ENCODE measurements at regions not wholly inside any gene's neighbourhood (a gene's known extent, or its start where the extent isn't known, plus 50 kb on each side); places are given as distances from the start of the nearest gene placed in this dataset.
A peak's percentile ranks its signal among the peaks of the same experiment; 100 is the strongest.

DNA sequence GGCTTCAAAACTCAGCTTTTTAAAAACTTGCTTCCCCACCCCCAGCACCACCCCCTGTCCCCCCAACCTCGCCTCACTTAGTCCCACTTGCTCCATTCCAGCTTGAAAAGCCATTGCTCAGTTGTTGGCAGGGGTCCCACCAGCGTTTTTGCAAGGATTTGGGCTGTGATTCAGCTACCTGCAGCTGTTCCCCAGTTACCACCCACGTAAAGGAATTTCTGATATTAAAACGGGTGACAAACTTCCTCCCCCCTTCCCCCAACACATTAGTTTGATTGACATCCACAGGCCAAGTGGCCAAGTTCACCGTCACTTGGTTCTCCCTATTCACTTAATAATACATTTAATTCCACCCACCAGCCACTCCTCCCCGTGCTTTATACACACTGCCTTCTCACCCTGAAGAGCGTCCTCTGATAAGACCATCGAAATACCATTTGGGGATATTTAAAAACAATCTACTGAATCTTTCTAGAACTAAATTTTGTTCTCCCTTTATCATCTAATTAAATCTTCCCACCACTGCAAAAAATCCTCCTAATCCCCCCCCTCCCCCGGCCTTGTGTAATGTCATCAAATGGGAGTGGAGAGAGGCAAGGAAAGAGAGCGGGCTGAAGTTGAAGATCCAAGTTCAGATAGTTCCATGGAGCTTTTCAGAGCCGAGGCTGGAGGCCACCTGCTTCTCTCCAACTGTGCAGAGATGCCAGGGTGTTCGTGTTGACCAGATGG is 55.1 kb downstream of the SOX9 start:
- CTCF ChIA-PET = no interaction called here

DNA sequence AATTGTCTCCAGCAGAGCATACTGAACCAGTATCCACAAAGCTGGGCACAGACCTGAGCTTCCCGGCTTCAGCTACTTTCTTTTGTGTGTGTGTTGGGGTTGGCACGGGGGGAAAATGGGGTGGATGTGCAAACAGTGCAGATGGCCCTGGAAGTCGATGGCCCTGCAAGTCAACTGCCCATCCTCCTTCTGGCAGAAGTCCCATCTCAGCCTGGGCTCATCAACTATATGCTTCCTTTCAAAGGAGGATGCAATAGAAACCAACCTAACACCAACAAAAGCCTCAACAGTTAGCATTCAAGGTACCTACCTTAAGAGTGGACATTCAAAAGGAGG is 55.7 kb downstream of the SOX9 start:
- intact Hi-C loops (cut with micrococcal nuclease) = no loop called here
- H3K27me3 ChIP-seq (ENCODE audit: low read length) = no peaks in the 10 kb centered on the region
- H3K4me1 ChIP-seq (ENCODE audit: insufficient read depth, low read length) = peaks cover 19% of the 10 kb centered on the region
- H3K79me2 ChIP-seq (ENCODE audit: low read length) = no peaks in the 10 kb centered on the region
- no peak overlapping the region for H3K9ac ChIP-seq (ENCODE audit: low read length)
- peak overlapping the region; percentile 10; the same call in 1 of the 2 replicates for H3K4me2 ChIP-seq (ENCODE audit: low read length)
- ChIA-PET CTCF (interaction anchor here (0.6 kb wide), 1 partner anchor 223 kb away, joined by 4 read pairs; no protein-coding TSS in a partner anchor), POLR2A (ENCODE audit: unreplicated experiment) (no interaction called here)
- H3K27ac ChIP-seq (ENCODE audit: low read length) = no peak overlapping the region
- no peaks in the 10 kb centered on the region for H3K9me3 ChIP-seq (ENCODE audit: low read length)
- H3K36me3 ChIP-seq (ENCODE audit: low read depth, low read length) = no peaks in the 10 kb centered on the region
- TF ChIP-seq EZH2phosphoT487 (IDR thresholded peaks at IDR 0.05; ENCODE audit: borderline replicate concordance, low read length) = no peak
- no peak for TF ChIP-seq EZH2 (IDR thresholded peaks at IDR 0.05; ENCODE audit: low read length, unreplicated experiment)
- TF ChIP-seq, protein P1, sequence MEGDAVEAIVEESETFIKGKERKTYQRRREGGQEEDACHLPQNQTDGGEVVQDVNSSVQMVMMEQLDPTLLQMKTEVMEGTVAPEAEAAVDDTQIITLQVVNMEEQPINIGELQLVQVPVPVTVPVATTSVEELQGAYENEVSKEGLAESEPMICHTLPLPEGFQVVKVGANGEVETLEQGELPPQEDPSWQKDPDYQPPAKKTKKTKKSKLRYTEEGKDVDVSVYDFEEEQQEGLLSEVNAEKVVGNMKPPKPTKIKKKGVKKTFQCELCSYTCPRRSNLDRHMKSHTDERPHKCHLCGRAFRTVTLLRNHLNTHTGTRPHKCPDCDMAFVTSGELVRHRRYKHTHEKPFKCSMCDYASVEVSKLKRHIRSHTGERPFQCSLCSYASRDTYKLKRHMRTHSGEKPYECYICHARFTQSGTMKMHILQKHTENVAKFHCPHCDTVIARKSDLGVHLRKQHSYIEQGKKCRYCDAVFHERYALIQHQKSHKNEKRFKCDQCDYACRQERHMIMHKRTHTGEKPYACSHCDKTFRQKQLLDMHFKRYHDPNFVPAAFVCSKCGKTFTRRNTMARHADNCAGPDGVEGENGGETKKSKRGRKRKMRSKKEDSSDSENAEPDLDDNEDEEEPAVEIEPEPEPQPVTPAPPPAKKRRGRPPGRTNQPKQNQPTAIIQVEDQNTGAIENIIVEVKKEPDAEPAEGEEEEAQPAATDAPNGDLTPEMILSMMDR (conservative IDR thresholded peaks at IDR 0.05; ENCODE audit: low read depth, low read length) = no peak
- H4K20me1 ChIP-seq (ENCODE audit: low read length) = no peaks in the 10 kb centered on the region
- H3K4me3 ChIP-seq (ENCODE audit: low read length) = no peak overlapping the region
- ATAC-seq (no peak), DNase-seq (no peak)
- no peaks in the 10 kb centered on the region for H3K9me2 ChIP-seq (replicated peaks; ENCODE audit: low read length)
- no TSS peak for BruUV-seq (replicated peaks)
- no peaks in the 10 kb centered on the region for H3F3A ChIP-seq (ENCODE audit: low read length, unreplicated experiment)
- H2AFZ ChIP-seq (ENCODE audit: low read length) = no peak overlapping the region

More for the DNA sequence above, 55.1 kb downstream of the SOX9 start:
- DNase-seq (peak; percentile 85), ATAC-seq (peak; percentile 46)
- Histone ChIP-seq H3K4me3 (ENCODE audit: low read length) (no peak overlapping the region), H3K36me3 (ENCODE audit: low read depth, low read length) (no peaks in the 10 kb centered on the region), H3K9me3 (ENCODE audit: low read length) (no peaks in the 10 kb centered on the region), H2AFZ (ENCODE audit: low read length) (no peak overlapping the region), H3K79me2 (ENCODE audit: low read length) (no peaks in the 10 kb centered on the region), H3K4me1 (ENCODE audit: insufficient read depth, low read length) (peaks cover 19% of the 10 kb centered on the region), H3K4me2 (ENCODE audit: low read length) (peak overlapping the region; percentile 10), H3F3A (ENCODE audit: low read length, unreplicated experiment) (no peaks in the 10 kb centered on the region), H3K9me2 (replicated peaks; ENCODE audit: low read length) (no peaks in the 10 kb centered on the region), H4K20me1 (ENCODE audit: low read length) (no peaks in the 10 kb centered on the region), H3K27ac (ENCODE audit: low read length) (no peak overlapping the region), H3K27me3 (ENCODE audit: low read length) (no peaks in the 10 kb centered on the region), H3K9ac (ENCODE audit: low read length) (no peak overlapping the region)
- TF ChIP-seq EZH2 (IDR thresholded peaks at IDR 0.05; ENCODE audit: low read length, unreplicated experiment) (no peak), EZH2phosphoT487 (IDR thresholded peaks at IDR 0.05; ENCODE audit: borderline replicate concordance, low read length) (no peak)
- TF ChIP-seq, protein P1 (conservative IDR thresholded peaks at IDR 0.05; ENCODE audit: low read depth, low read length) = no peak
- POLR2A ChIA-PET (ENCODE audit: unreplicated experiment) = no interaction called here
- intact Hi-C loops (cut with micrococcal nuclease) = no loop called here
- BruUV-seq (replicated peaks) = no TSS peak

DNA sequence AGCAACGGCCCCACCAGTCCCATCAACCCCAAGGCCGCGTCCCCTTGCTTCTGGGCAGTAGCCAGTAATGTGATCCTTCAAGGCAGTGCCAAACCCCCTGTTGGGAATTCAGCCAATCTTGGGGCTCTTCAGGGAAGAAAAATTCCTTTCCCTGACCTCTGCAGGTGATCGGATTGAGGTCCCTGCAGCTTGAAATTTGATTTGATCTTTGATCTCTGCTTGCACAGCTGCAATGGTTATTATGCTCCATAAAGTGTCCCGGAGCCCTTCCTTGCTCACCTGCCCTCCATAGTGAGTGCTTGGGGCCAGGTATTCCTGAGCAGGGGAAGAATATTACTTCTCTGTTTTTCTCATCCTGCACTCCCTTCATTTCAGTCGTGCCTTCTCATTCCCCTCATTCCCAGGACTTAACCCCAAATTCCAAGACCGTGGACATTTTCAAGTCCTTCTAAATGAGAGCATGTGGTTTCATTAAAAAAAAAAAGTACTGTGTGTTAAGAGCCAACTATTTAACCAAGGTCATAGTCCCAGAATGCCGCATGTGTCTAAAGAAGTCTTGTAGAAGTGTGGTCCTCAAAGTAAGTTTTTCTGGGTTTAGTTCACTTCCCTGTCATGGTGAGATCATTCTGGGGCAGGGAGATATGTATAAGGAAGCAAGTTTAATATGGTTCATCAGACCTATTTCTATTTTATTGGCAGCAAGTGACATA is 56.3 kb downstream of the SOX9 start:
- TF ChIP-seq, protein P1 (conservative IDR thresholded peaks at IDR 0.05; ENCODE audit: low read depth, low read length) = no peak
- TF ChIP-seq EZH2phosphoT487 (IDR thresholded peaks at IDR 0.05; ENCODE audit: borderline replicate concordance, low read length) (no peak), EZH2 (IDR thresholded peaks at IDR 0.05; ENCODE audit: low read length, unreplicated experiment) (no peak)
- intact Hi-C loops (cut with micrococcal nuclease) = no loop called here
- Histone ChIP-seq H3K27me3 (ENCODE audit: low read length) (no peaks in the 10 kb centered on the region), H3K4me1 (ENCODE audit: insufficient read depth, low read length) (peaks cover 19% of the 10 kb centered on the region), H3K79me2 (ENCODE audit: low read length) (no peaks in the 10 kb centered on the region), H3K36me3 (ENCODE audit: low read depth, low read length) (no peaks in the 10 kb centered on the region), H4K20me1 (ENCODE audit: low read length) (no peaks in the 10 kb centered on the region), H3K27ac (ENCODE audit: low read length) (no peak overlapping the region), H3K9me2 (replicated peaks; ENCODE audit: low read length) (no peaks in the 10 kb centered on the region), H3K9ac (ENCODE audit: low read length) (no peak overlapping the region), H2AFZ (ENCODE audit: low read length) (no peak overlapping the region), H3K9me3 (ENCODE audit: low read length) (no peaks in the 10 kb centered on the region), H3F3A (ENCODE audit: low read length, unreplicated experiment) (no peaks in the 10 kb centered on the region), H3K4me3 (ENCODE audit: low read length) (no peak overlapping the region), H3K4me2 (ENCODE audit: low read length) (no peak overlapping the region)
- ChIA-PET POLR2A (ENCODE audit: unreplicated experiment) (no interaction called here), CTCF (interaction anchor here (0.6 kb wide), 1 partner anchor 223 kb away, joined by 4 read pairs; no protein-coding TSS in a partner anchor)
- ATAC-seq (no peak), DNase-seq (no peak)
- no TSS peak for BruUV-seq (replicated peaks)

Measured in PC-3 (cell line).